Suprapubic skin (tissue), 4 donors: ENCODE measurements at regions not wholly inside any gene's neighbourhood (a gene's known extent, or its start where the extent isn't known, plus 50 kb on each side); places are given as distances from the start of the nearest gene placed in this dataset.

Source experiments
- DNase-seq, 2 donors: peaks; one replicate each; pipeline ENCODE4 v3.0.0-alpha.2; 2019; ENCODE audit warnings: low spot score in 2 of 2
- H3K27ac ChIP-seq: fragments of 200-600 bp; sonication (generic); one replicate; pipeline ENCODE4 v1.5.1; 2019
- H3K27me3 ChIP-seq: fragments of 200-600 bp; sonication (generic); one replicate; pipeline ENCODE4 v1.5.1; 2019
- H3K36me3 ChIP-seq: fragments of 200-600 bp; sonication (generic); one replicate; pipeline ENCODE4 v1.5.1; 2019
- H3K4me1 ChIP-seq: fragments of 200-600 bp; sonication (generic); one replicate; pipeline ENCODE4 v1.5.1; 2019
- H3K4me3 ChIP-seq: fragments of 200-600 bp; sonication (generic); one replicate; pipeline ENCODE4 v1.5.1; 2019; ENCODE audit warnings: mild to moderate bottlenecking
- H3K9me3 ChIP-seq: fragments of 200-600 bp; sonication (generic); one replicate; pipeline ENCODE4 v1.5.1; 2019
- EP300 ChIP-seq: sonication (generic); formaldehyde crosslinking; IDR thresholded peaks from one replicate; pipeline ENCODE4 v1.6.1; 2017; ENCODE audit warnings: antibody characterized with exemption
- POLR2A ChIP-seq, 2 donors: fragments of 450-650 bp; IDR thresholded peaks; one replicate each; pipeline ENCODE4 v1.6.1; 2017; ENCODE audit warnings: antibody characterized with exemption in 2 of 2, mild to moderate bottlenecking in 2 of 2, moderate library complexity in 2 of 2
- POLR2AphosphoS5 ChIP-seq, 3 donors: sonication (generic); formaldehyde crosslinking; IDR thresholded peaks; one replicate each; pipeline ENCODE4 v1.6.1; 2017; ENCODE audit warnings: antibody characterized with exemption in 3 of 3
- whole genome bisulfite sequencing: methylation state at CpG from one replicate; pipeline ENCODE4 v1.1.5; 2018; 5-methylcytosine and 5-hydroxymethylcytosine counted together
- TF ChIP-seq, protein P1 (sequence below), 2 donors: fragments of 200-600 bp in 1 of 2; fragments of 450-650 bp in 1 of 2; sonication (generic) in 1 of 2; IDR thresholded peaks; one replicate each; pipeline ENCODE4 v1.5.1; 2016 to 2019; ENCODE audit warnings: antibody characterized with exemption in 2 of 2, mild to moderate bottlenecking in 1 of 2, moderate library complexity in 1 of 2

GRCh38 chr10:130757271-130757670 is 554.2 kb downstream of the TCERG1L start:
- no peak overlapping the region for H3K27ac ChIP-seq
- H3K9me3 ChIP-seq = no peaks in the 10 kb centered on the region
- H3K36me3 ChIP-seq = no peaks in the 10 kb centered on the region
- peaks cover 6% of the 10 kb centered on the region for H3K27me3 ChIP-seq
- 49% methylated on average over 5 of the region's 5 CpGs for WGBS
- no peaks in the 10 kb centered on the region for H3K4me1 ChIP-seq
- DNase-seq = peak; percentile 33 to 50
- TF ChIP-seq POLR2AphosphoS5 (IDR thresholded peaks at IDR 0.05) (no peak), EP300 (no peak), POLR2A (IDR thresholded peaks at IDR 0.05) (no peak)
- TF ChIP-seq, protein P1, sequence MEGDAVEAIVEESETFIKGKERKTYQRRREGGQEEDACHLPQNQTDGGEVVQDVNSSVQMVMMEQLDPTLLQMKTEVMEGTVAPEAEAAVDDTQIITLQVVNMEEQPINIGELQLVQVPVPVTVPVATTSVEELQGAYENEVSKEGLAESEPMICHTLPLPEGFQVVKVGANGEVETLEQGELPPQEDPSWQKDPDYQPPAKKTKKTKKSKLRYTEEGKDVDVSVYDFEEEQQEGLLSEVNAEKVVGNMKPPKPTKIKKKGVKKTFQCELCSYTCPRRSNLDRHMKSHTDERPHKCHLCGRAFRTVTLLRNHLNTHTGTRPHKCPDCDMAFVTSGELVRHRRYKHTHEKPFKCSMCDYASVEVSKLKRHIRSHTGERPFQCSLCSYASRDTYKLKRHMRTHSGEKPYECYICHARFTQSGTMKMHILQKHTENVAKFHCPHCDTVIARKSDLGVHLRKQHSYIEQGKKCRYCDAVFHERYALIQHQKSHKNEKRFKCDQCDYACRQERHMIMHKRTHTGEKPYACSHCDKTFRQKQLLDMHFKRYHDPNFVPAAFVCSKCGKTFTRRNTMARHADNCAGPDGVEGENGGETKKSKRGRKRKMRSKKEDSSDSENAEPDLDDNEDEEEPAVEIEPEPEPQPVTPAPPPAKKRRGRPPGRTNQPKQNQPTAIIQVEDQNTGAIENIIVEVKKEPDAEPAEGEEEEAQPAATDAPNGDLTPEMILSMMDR (IDR thresholded peaks at IDR 0.05) = no peak
- no peak overlapping the region for H3K4me3 ChIP-seq

- peaks cover 6% of the 10 kb centered on the region for H3K27me3 ChIP-seq
- peak; percentile 46 to 56 for DNase-seq
These were observed 553.6 kb downstream of the TCERG1L start for GRCh38 chr10:130757821-130758489.

DNA sequence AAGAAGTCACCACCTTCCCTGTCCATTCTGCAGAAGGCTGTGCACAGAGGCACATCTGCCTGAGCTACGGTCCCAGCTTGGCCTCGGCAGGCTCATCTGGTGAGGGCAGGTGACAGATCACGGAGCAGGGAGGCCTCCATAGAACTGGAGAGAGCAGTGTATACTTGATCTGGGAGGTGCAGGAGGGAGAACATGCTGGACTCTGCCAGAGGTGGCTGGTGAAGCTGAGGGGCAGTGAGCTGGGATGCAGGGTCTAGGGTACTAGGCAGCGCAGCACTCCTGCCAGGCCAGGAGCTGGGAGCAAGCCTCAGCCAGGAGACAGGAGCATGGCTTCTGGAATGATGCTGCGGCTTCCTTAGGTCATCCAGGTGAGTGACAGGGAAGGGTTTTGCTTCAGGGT is 553.0 kb downstream of the TCERG1L start:
- Histone ChIP-seq H3K36me3 (no peaks in the 10 kb centered on the region), H3K27me3 (peaks cover 6% of the 10 kb centered on the region), H3K4me3 (no peak overlapping the region), H3K27ac (no peak overlapping the region), H3K4me1 (no peaks in the 10 kb centered on the region), H3K9me3 (no peaks in the 10 kb centered on the region)
- DNase-seq = peak; percentile 48 to 59
- WGBS = 85% methylated on average over 4 of the region's 5 CpGs
- TF ChIP-seq, protein P1 (IDR thresholded peaks at IDR 0.05) = no peak
- TF ChIP-seq EP300 = no peak
- no peak for TF ChIP-seq POLR2AphosphoS5 (IDR thresholded peaks at IDR 0.05)
- TF ChIP-seq POLR2A (IDR thresholded peaks at IDR 0.05) = no peak

More at GRCh38 chr10:130757821-130758489, 553.6 kb downstream of the TCERG1L start:
- H3K4me3 ChIP-seq = no peak overlapping the region
- H3K9me3 ChIP-seq = no peaks in the 10 kb centered on the region
- no peak overlapping the region for H3K27ac ChIP-seq
- TF ChIP-seq EP300 = no peak
- TF ChIP-seq POLR2AphosphoS5 (IDR thresholded peaks at IDR 0.05) = no peak
- TF ChIP-seq POLR2A (IDR thresholded peaks at IDR 0.05) = no peak
- TF ChIP-seq, protein P1 (IDR thresholded peaks at IDR 0.05) = no peak
- no peaks in the 10 kb centered on the region for H3K4me1 ChIP-seq
- no peaks in the 10 kb centered on the region for H3K36me3 ChIP-seq
- WGBS = 73% methylated on average over 15 of the region's 17 CpGs

- no peaks in the 10 kb centered on the region for H3K4me1 ChIP-seq
- 72% methylated on average over 5 of the region's 6 CpGs for whole genome bisulfite sequencing
- H3K9me3 ChIP-seq = no peaks in the 10 kb centered on the region
- no peak overlapping the region for H3K27ac ChIP-seq
- TF ChIP-seq EP300 (no peak), POLR2A (IDR thresholded peaks at IDR 0.05) (no peak), POLR2AphosphoS5 (IDR thresholded peaks at IDR 0.05) (no peak)
- TF ChIP-seq, protein P1 (IDR thresholded peaks at IDR 0.05) = no peak
- H3K27me3 ChIP-seq = peaks cover 6% of the 10 kb centered on the region
- peak in 1 of 2 donors; percentile 38 for DNase-seq
- no peak overlapping the region for H3K4me3 ChIP-seq
- no peaks in the 10 kb centered on the region for H3K36me3 ChIP-seq
These were observed 550.4 kb downstream of the TCERG1L start for GRCh38 chr10:130761032-130761575.

DNA sequence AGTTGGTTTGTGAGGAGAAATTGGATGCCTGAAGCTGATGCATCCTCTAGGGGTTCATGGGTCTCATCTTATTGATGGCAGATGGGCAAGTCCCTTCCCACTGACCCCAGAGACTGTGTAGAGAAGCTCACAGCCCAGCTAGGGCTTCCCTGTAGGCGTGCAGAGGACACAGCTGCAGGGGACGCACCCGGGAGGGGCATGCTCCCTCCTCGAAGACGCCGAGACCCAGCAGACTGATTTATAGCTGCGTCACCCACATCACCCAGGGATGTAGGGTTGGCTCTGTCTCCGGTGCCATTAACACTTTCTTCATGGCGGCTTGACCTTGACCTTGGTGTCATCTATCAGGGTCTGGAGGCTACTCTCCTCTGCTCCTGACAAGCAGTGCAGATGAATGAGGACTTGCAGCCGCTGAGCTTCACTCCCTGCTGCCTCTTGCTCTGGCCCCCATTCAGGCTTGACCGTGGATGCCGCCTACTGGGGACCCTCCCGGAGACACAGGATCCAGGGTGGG is 549.7 kb downstream of the TCERG1L start:
- H3K4me1 ChIP-seq = no peaks in the 10 kb centered on the region
- no peaks in the 10 kb centered on the region for H3K36me3 ChIP-seq
- H3K27me3 ChIP-seq = peaks cover 6% of the 10 kb centered on the region
- peak; percentile 21 to 43 for DNase-seq
- TF ChIP-seq, protein P1 (IDR thresholded peaks at IDR 0.05) = no peak
- no peak for TF ChIP-seq POLR2AphosphoS5 (IDR thresholded peaks at IDR 0.05)
- TF ChIP-seq EP300 = no peak
- TF ChIP-seq POLR2A (IDR thresholded peaks at IDR 0.05) = no peak
- 35% methylated on average over 10 of the region's 13 CpGs for WGBS
- peaks cover under 1% of the 10 kb centered on the region for H3K9me3 ChIP-seq
- no peak overlapping the region for H3K4me3 ChIP-seq
- H3K27ac ChIP-seq = no peak overlapping the region
